NCI-H748 (cell line): ENCODE measurements at regions not wholly inside any gene's neighbourhood (a gene's known extent, or its start where the extent isn't known, plus 50 kb on each side); places are given as distances from the start of the nearest gene placed in this dataset.
"Not testable (repeated sequence)": the region's sequence is repeated elsewhere in the genome, so short reads cannot be mapped to it uniquely, and the experiment has no call there.

ENCODE experiments used
- DNase-seq: peaks from one replicate; lab custom pipeline; 2025; ENCODE audit not compliant: unreplicated experiment; lab: John Stamatoyannopoulos, UW

DNA sequence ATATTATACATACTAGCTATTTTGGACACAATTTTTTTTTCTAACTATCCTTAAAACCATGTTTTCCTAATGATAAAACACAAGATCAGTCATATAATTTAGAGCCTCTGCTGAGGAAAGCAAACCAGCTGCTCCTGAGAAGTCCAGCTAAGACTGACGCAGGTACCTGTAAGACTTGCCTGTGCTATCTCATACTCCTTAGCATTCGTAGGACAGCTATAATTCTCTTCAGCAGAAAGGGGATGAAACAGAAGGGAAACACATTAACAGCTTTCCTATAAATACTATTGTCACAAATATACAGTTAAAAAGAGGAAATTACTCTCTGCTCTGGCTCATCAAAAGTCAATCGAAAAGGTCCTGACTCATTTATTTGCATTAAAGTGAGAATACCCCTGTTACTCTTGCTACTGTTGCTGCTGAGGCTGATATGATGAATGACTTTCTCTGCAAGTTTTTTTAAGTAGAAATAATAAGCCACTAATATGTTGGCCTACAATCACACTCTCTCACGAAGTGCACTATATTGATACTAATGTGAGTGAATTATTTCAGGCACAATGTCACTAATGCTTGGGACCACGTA, 757.1 kb downstream of the KCNT2 start:
- DNase-seq = no peak

DNA sequence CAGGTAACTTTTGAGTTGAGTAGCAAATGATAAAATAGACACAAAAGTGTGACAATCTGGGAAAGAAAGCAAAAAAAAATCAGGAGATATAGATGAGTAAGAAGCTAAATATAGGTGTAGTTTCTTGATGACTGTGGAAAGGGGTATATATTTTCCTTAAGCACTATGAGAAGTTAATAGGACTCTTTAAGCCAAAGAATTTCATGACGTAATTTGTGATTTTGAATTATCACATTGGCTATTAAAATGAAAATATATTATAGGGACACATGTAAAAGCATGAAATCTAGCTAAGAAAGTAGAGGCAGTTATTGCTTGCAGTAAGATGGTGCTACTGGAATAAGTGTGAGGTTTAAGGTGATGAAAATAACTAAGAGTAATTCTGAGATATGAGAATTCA, 759.1 kb downstream of the KCNT2 start:
- no peak for DNase-seq

DNA sequence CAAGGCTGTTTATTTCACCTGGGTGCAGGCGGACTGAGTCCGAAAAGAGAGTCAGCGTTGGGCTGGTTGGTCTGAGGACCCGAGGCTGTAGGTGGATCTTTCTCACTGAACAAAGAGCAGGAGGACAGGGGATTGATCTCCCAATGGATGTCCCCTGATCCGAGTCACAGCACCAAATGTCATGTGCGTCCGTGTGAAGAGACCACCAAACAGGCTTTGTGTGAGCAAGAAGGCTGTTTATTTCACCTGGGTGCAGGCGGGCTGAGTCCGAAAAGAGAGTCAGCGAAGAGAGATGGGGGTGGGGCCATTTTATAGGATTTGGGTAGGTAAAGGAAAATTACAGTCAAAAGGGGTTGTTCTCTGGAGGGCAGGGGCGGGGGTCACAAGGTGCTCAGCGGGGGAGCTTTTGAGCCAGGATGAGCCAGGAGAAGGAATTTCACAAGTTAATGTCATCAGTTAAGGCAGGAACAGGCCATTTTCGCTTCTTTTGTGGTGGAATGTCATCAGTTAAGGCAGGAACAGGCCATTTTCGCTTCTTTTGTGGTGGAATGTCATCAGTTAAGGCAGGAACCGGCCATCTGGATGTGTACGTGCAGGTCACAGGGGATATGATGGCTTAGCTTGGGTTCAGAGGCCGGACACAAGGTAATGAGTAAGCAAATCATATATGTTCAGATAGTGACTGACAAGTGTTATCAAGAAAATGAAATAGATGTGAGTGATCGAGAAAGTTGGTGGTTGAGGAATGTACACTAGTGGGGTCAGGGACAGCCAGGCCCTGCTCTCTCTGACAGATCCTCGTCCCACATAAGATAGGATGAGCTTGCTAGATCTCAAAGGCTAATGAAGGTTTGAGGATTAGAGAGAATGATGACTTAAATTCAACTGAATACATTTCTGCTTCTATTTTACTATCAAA, 760.0 kb downstream of the KCNT2 start:
- DNase-seq = not testable (repeated sequence)

DNA sequence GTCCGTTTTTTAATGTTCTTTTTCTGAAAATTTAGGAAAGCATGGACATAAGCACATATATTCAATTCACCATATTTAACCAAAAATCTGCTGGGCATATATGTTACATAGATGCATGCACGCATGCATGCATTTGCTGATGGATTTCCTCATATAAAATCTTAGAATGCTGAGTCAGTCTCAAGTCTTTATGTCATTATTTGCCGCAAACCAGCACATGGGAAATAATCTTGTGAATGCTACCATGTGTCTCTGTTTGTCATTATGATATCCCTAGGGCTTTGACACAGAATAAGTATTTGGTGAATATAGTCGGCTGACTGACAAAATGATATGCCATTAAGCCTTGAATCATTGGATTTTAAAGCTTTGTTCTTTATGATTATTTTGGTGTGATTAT, 776.5 kb downstream of the KCNT2 start:
- no peak for DNase-seq

DNA sequence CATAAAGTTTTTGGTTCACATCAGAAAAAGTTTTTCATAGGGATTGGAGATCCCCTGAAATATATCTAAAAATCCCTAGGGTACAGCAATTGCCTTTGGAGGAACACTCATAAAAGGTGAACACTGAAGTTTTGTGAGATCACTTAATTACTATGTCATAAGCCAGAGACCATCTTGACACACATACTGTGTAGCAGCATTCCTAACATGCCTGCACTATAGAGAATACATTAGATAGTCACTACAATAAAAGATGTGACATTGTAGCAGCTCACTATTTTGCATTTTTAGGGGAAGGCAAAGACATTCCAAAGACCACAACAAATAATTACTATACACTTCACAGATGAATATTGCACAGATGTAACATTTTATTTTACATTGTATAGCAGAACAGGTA, 779.9 kb downstream of the KCNT2 start:
- DNase-seq = no peak

DNA sequence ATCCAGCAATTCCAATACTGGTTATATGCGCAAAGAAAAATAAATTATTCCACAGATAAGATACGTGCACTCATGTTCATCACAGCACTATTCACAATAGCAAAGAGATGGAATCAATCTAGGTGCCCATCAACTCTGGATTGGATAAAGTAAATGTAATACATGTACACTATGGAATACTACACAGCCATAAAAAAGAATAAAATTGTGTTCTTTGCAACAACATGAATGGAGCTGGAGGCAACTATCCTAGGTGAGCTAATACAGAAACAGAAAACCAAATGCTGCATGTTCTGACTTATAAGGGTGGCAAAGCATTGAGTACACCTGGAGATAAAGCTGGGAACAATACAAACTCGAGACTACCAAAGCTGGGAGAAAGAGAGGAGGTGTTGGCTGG, 787.3 kb downstream of the KCNT2 start:
- DNase-seq = no peak

DNA sequence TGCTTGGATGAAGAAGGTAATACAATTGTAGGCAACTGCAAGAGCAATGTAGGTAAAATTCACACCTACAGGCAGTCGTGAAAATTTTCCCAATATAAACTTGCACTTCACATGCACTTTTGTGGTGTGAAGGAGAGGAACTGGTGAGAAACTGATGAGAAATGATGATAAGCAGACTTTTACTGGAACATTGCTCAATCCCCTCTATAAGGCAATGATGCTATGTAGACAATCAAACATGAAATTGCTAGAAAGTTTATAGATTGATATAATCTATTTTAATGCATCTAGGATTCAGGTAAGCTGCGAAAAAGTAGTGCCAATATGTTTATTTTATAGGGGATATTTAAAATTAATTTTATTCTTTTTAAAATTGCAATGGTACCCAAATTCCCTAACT, 802.2 kb downstream of the KCNT2 start:
- no peak for DNase-seq

DNA sequence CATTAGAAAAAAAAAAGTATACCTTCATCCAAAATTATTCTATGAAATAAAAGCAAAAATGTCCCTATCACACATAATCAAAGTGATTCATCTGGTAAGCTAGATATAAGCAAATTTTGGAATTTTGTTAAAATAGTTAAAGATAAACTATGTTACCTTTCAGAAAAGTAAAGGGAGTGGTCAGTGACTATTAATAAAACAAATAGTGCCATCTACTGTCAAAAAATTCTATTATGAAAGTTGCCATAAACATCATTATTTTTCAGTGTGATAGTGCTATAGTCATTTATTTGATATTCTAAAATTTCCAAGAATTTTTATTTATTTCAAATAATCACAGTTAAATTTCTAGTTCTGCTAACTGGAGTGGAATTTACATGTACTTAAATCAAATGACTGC, 803.7 kb downstream of the KCNT2 start:
- DNase-seq = no peak

DNA sequence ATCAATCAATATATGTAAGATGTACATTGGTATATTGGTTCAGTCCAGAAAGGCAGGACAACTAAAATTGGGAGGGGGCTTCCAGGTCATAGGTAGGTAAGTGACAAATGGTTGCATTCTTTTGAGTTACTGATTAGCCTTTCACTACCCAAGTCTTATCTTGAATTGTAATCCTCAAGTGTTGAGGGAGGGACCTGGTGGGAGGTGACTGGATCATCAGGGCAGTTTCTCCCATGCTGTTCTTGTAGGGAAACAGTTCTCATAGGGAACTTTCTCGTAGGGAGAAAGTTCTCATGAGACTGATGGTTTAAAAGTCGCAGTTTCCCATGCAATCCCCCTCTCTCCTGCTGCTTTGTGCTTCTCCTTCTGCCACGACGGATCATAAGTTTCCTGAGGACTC, 809.2 kb downstream of the KCNT2 start:
- no peak for DNase-seq

DNA sequence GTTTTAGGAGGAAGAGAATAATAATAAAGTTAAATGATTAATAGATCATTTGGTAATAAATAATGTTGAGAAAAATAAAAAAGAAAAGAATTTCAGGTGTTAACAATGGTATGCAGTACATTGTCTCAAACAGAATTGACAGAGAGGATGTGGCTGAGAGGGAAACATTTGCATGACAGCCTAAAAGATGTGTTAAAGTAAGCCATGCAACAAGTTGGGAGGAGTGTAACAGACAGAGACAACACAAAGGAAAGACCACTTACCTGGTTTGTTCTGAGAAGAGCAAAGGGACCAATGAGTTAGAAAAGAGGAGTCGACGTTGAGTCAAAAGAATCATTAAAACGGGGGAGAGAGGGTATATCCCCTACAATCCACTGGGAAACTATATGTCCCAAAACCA, 814.0 kb downstream of the KCNT2 start:
- no peak for DNase-seq

DNA sequence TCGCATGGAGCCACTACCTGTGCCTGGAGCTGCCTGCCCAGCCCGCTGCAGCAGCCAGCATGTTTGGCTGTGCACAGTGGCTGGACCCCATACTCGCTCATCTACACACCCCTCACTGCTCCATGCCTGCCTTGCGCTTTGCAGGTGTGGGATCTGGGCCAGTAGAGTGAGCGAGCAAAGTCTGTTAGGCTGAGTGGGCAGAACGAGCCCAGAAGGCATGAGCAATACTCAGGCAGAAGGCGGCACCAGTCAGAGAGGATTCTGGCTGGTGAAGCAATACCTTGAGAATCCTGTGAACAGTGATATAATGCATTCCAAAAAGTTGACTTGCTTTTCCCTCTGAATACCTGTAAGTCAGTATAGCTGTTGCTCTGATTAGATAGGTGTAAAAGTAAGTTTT, 816.4 kb downstream of the KCNT2 start:
- no peak for DNase-seq

DNA sequence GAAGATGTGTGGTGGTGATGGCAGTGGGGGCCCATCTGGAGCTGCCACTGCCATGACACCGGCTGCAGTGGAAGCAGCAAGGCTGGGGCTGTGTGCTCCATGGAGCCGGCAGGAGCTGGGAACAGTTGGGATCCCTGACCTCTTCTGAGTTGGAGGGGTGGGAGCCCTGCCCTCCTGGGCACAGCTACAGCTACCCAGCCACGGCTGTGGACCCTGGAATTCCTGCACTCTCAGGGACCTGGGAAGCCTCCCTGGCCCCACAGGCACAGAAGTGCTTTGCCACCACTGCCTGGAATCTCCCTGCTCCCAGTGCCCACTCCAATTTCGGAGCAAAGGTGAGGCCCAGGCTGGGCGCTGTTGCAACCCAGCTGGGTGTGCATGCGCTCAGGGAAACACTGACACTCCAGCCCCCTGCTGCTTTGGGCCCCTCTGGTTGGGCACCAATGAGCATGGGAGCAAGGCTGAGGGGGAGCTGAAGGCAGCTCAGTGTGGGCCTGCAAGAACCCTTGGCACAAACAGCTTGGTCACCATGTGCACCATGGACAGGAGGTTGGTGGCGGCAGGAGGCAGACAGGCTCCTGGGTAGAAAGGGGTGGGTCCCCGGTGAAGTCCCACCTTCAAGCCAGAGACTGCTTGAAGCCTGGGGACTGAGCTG, 817.6 kb downstream of the KCNT2 start:
- no peak for DNase-seq

DNA sequence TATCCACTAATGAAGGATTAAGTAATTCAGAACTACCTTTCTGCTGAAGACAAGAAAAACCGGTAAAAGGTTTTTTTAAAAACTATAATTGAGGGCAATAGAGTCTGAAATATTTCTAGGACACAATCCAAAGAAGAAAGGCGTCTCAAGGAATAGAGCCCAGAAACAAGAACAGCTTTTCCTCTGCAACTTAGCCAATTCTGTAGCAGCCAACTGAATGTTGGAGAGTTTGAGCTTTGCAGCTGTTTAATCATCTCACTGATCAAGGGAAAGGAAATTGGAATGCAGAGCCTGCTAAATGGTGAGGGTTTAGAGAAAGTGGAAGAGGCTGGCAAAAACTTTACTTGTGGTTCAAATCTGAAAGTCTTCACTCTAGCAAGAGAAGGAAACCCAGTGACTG, 818.9 kb downstream of the KCNT2 start:
- DNase-seq = no peak

DNA sequence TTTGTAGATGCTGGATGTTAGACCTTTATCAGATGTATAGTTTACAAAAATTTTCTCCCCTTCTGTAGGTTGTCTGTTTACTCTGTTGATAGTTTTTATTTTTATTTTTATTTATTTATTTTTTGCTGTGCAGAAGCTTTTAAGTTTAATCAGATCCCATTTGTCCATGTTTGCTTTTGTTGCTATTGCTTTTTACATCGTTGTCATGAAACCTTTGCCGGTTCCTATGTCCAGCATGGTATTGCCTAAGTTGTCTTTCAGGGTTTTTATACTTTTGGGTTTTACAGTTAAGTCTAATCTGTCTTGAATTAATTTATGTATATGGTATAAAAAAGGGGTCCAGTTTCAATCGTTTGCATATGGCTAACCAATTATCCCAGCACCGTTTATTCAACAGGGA, 819.5 kb downstream of the KCNT2 start:
- DNase-seq = no peak

DNA sequence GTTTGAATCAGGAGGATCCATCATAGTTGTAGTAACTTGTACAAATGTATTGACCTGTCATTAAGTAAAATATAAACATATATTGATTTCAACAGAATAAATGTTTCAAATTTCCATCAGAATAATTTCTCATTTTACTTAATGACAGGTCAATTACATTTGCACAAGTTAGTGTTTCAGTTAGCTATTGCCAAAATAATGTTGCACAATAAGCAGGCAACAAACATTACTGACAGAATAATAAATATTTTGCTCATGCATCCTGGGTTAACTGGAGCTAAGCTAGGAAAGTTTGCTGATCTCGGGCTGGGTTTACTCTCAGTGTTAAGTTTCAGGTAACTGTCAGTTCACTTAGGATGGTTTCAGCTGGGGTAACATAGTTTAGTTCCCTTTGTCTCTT, 822.4 kb downstream of the KCNT2 start:
- DNase-seq = no peak

DNA sequence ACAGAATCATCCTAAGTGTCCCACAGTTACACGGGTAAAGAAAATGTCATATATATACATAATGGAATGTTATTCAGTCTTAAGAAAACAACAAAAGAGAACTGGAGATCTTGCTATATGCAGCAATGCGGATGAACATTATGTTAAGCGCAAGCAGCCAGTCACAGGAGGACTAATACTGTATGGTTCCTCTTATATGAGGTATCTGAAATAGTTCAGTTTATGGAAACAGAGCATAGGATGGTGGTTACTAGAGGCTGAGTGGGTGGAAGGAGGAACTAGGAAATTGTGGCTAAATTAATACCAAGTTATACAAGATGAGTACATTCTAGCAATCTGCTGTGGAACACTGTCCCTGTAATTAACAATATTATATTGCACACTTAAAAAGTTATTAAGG, 834.3 kb downstream of the KCNT2 start:
- no peak for DNase-seq

DNA sequence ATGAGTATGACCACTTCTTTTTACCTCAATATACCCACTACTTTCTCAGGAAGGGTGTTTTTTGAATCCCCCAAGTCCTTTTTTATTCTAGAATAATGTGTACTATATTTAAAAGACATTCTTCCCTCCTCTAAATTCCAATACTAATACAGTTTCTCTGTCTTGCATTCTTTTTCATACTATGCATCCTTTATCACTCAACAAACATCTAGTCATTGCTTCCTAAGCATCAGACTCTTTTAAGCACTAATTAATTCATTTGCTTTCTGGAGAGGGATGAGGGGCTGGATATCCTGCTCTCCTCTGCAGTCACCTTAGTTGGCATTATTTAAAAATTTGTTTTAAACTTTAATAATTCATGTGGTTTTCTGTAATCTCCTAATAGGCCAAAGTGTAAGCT, 838.8 kb downstream of the KCNT2 start:
- DNase-seq = no peak

DNA sequence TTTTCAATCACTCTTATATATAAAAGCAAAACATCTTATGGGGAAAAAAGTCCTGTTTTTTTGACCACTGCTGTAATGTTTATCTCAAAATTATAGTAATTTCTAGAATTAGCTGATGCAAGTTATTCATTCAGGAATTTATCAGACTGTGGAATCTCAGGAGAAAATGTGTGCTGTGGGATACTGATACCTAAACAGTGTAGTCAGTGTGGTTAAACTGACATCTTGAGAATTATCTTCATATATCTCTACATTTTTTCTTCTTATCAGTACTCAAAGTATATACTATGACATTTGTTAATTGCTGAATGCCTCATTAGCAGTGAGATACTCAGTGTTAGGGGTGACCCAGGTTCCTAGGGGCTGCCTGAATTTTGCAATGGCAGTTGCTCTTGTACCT, 839.3 kb downstream of the KCNT2 start:
- DNase-seq = no peak

DNA sequence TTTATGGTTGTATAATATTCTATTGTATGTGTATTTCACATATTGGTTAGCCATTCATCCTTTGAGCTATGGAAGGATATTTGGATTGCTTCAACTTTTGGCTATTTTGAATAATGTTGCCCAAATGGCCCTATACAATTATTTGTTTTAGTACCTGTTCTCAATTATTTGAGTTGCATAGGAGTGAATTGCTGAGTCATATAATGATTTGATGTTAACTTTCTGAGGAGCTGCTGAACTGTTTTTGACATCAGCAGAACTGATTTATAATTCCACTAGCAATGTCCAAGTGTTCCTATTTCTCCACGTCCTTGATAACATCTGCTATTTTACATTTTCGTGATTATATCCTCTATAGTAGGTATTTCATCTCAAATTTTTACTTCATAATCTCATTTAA, 839.9 kb downstream of the KCNT2 start:
- no peak for DNase-seq

DNA sequence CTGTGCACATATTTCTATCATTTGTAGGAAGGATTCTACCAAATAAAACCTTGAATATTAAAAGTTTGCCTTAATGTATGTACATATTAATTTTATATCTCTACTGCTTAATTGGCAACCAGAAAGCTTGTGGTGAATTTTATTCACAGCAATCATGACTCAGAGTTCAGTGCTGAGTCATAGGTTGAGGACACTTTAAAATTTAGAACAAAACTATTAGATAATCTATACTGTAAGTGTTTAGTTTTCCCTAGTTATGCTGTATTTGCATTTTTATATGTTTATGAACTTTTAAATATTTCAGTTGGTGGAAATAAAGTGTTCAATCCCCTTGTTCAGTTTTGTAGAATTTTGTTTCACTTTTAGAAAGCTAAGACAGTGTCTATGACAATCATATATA, 841.5 kb downstream of the KCNT2 start:
- DNase-seq = no peak

DNA sequence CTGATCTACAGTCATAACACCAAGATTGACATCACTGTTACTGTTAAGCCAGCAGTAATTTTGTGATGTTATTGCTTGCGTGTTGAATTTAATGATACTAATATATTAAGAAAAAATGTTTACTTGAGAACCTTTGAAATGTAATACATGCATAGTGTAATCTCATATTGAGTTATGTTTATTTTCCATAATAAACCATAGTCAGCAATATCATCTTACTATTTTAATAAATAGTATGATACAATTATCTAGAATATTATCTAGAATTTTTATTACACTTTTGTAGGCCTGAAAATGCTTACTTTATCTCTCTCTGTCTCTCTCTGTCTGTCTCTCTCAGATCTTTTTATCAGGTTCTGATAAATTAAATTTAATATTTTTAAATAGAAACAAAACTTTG, 843.1 kb downstream of the KCNT2 start:
- no peak for DNase-seq

DNA sequence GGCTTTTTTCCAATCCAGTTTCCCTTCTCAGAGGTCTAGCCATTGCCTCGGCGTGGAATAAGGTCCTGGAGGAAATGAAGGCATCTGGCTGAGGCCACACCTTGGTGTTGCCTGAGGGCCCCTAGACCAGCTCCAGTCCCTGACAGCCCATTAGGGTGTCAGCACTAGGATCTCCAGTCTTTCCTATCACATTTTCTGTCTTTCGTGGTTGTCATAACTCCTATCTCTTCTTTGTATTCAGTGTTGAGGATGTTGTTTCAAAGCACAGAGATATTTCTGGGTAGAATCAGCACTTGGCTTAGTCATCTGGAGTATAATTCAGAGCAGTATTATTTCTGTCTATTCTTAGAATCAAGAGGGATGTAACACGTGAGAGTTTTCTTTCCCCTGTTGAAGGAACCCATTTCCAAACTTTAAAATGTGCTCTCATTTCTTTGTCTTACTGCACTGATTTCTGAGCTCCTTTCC, 844.3 kb downstream of the KCNT2 start:
- no peak for DNase-seq
